Right hindlimb (tissue), 1 donor: ENCODE measurements at regions not wholly inside any gene's neighbourhood (a gene's known extent, or its start where the extent isn't known, plus 50 kb on each side); places are given as distances from the start of the nearest gene placed in this dataset.
"Not testable (repeated sequence)": the region's sequence is repeated elsewhere in the genome, so short reads cannot be mapped to it uniquely, and the experiment has no call there.

Experiments
- DNase-seq: peaks from one replicate; pipeline ENCODE4 v3.0.0-alpha.2; 2018

DNA sequence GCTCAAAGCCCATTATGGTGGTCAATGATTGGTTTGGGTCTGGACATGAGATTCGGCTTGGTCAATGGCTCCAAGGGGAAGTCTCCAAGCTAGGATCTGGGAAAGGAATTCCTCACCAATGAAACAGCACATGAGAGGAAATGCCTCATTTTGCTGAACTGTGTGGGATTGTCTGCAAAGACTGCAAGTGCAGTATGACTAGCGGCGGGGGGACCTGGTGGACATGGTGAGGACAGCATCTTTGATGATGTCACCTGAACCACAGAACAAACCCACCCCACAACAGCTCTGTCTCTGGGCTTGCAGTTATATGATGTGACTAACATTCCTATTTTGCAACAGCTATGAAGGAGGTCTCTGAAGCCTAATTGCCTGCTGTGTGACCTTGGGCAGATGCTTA lies 50.6 kb upstream of the NKD1 start:
- DNase-seq = no peak

DNA sequence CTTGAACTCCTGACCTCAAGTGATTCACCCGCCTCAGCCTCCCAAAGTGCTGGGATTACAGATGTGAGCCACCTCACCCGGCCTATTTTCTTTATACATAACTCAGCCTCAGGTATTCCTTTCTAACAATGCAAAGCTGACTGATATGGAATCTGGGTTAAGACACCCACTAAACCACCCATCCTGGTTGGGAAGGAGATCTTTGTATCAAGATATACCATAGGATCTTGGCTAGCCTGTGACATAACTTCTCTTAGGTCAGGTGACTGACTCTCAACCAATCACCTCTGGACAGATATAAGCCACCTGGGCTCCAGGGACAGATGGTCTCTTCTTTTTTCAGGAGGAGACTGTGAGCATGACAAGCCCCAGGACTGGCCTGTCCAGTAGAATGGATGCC lies 51.2 kb upstream of the NKD1 start:
- no peak for DNase-seq

DNA sequence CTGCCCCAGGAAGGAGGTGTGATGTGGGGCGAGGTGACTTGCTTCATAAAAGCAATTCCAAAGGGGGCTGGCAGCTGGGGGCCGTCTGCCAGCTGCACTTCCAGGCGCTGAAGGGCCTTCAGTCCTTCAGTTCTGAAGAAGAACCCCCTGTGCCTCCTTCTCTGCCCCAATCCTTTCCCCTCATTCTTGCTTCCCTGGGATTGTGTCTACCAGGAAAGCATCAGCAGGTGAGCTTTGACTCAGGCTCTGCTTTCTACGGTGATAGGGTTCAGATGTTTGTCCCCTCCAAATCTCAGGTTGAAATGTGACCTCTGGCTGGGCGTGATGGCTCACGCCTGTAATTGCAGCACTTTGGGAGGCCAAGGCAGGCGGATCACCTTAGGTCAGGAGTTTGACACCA lies 52.5 kb upstream of the NKD1 start:
- no peak for DNase-seq

DNA sequence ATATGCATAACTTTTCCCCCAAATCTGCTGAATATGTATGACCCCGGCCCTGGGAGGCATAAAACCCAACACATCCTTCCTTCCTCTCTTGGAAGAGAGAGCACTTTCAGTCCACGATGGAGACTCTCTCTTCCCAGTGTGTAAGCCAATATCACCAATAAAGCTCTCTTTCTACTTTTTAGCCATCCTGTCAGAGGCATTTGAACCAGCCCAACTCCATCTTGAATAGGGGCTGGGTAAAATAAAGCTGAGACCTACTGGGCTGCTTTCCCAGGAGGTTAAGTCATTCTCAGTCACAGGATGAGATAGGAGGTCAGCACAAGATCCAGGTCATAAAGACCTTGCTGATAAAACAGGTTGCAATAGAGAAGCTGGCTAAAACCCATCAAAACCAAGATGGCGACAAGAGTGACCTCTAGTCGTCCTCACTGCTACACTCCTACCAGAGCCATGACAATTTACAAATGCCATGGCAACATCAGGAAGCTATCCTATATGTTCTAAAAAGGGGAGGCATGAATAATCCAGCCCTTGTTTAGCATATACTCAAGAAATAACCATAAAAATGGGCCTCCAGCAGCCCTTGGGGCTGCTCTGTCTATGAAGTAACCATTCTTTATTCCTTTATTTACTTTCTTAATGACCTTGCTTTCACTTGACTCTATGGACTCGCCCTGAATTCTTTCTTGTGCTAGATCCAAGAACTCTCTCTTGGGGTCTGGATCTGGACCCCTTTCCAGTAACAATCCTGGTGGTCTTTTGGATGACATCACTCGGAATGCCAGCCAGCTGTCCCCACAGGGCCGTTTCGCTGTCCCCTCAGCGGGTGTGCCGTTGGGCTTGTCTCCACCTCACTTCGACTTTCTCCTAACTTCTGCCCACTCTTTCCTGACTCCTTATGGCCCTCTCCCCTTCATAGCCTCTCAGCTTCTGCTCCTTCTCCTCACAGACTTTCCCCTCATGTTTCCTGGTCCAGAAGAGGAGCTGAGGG lies 53.4 kb upstream of the NKD1 start:
- no peak for DNase-seq

- DNase-seq = no peak
Measured at GRCh38 chr16:50491516-50491915, 56.7 kb upstream of the NKD1 start.

- DNase-seq = no peak
Measured at GRCh38 chr16:50490828-50491227, 57.4 kb upstream of the NKD1 start.

DNA sequence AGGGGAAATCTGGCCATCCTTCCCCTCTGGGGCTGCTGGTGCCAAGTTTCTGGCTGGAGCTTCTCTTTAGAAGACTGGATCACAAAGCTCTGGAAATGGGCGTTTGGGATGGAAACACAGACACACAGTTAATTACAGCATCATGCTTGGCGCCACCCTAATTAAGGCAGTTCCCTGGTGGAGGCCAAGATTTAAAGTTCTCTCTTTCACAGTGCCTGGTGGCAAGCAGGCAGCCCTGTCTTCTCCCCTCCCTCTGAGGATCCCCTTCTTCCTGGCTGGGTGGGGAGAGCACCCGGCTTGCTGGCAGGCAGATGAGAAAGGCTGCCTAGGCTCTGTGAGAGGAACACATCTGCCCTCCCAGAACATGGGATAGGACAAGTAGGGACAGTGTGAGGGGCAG lies 59.0 kb upstream of the NKD1 start:
- DNase-seq = no peak

GRCh38 chr16:50487528-50487927 lies 60.7 kb upstream of the NKD1 start:
- DNase-seq = no peak

DNA sequence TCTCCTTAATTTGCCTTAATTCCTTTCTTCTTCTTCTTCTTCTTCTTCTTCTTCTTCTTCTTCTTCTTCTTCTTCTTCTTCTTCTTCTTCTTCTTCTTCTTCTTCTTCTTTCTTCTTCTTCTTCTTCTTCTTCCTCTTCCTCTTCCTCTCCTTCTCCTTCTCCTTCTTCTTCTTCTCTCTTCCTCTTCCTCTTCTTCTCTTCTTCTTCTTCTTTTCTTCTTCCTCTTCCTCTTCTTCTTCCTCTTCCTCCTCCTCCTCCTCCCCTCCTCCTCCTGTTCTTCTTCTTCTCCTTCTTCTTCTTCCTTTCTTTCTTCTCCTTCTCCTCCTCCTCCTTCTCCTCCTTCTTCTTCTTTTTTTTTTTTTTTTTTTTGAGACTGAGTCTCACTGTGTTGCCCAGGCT lies 62.0 kb upstream of the NKD1 start:
- DNase-seq = not testable (repeated sequence)

GRCh38 chr16:50485232-50485631 lies 63.0 kb upstream of the NKD1 start:
- DNase-seq = no peak

GRCh38 chr16:50482271-50482670 lies 65.9 kb upstream of the NKD1 start:
- no peak for DNase-seq

DNA sequence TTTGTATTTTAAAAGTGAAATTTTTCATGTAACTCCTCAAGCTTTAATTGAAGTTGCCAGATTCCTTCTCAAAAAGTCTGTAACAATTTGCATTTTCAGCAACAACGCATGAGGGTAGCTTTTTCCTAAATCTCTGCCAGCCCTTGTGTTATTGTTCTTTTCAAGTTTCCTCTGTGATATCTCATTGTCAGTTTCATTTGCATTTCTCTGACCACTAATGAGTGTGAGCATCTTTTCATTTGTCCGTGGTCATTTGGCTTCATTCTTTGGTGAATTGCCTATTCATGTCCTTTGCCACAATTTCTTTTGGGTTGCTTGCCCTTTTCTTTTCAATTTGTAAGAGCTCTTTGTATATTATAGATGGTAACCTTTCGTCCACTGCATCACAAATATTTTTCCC lies 68.0 kb upstream of the NKD1 start:
- DNase-seq = no peak

DNA sequence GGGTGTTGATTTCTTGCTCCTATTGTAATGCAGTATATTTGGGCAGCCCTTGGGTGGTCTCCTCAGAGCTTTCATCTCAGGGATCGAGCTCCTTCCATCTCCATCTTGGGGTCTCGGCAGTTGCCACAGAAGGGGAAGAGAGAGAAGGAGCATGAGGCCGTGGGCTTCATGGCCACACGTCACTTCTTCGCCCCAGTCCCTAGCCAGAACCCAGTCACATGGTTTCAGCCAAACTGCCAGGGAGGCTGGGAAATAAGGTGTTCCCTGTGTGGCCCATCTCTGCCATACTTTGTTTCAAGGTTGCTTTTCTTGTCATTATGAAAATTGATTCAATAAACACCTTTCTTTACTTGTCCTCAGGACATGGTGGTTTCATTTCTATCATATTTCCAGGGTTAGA lies 68.4 kb upstream of the NKD1 start:
- no peak for DNase-seq

- DNase-seq = no peak
Measured at GRCh38 chr16:50478773-50479149, 69.4 kb upstream of the NKD1 start.

GRCh38 chr16:50478075-50478772 lies 70.0 kb upstream of the NKD1 start:
- no peak for DNase-seq

- no peak for DNase-seq
Measured at GRCh38 chr16:50476486-50477255, 71.5 kb upstream of the NKD1 start.

- DNase-seq = no peak
Measured at GRCh38 chr16:50475170-50475569, 73.0 kb upstream of the NKD1 start.

DNA sequence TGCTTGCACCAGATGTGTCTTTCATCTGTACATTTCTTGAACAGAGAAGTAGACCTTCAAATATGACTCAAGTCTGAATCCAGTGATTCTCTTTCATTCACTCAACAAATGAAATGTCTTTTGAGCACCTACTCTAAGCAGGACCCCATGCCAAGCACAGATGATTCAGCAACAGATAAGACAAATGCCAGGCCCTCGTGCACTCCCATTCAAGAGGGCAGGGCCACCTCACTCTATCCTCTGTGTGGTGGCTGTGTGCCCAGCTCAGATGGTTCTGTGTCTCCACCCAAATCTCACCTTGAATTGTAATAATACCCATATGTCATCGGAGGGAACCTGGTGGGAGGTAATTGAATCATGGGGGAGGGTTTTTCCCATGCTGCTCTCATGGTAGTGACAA lies 74.1 kb upstream of the NKD1 start:
- no peak for DNase-seq

DNA sequence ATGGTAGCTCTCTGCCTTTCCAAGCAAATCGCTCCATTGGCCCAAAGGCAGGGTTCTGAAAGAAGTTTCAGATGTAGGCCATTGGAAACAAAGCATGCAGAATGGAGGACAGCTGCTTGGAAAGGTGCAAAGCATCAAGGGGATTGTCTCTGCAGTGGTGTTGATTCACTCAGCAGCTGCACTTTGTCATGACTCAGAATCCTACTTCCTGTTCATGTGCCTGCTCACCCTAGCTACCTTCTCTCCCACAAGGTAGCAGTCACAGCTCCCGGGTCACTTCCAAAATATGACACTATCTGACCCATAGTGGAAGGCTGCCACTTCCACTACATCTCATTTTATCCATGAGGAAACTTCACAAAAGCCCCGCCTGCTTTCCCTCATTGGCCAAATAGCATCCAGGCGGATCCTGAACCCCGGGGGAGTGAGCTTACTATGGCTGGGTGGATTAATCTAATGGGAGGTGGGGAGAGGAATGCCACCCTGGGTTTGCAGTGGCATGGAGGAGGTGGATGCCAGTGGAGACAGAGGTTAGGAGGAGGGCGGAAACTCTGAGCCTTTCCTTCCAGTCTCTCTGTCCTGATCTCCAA lies 74.7 kb upstream of the NKD1 start:
- no peak for DNase-seq

GRCh38 chr16:50472472-50472871 lies 75.7 kb upstream of the NKD1 start:
- DNase-seq = no peak

DNA sequence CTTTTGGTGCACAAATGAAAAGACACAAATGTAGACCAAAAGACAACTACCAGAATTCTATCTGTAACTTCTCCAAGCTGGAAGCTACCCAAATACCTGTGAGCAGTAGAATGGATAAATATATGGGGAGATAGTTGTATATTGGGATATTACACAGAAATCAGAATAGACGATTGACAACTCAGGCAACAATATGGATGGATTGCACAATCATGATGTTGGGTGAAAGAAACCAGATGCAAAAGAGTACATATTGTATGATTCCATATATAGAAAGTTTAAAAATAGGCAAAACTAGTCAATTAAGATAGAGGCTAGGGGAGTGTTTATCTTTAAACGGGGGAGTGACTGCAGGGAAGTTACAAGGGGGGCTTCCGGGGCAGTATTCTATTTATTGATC lies 77.5 kb upstream of the NKD1 start:
- DNase-seq = no peak

GRCh38 chr16:50469744-50470321 lies 78.4 kb upstream of the NKD1 start:
- peak; percentile 52 for DNase-seq
